IMR-90 (cell line): ENCODE measurements at regions not wholly inside any gene's neighbourhood (a gene's known extent, or its start where the extent isn't known, plus 50 kb on each side); places are given as distances from the start of the nearest gene placed in this dataset.

Experiments used
- ATAC-seq: fragments of 200-7000 bp; cut with Tn5 transposase; 2 replicates; pipeline ENCODE4 v1.9.1; 2020; ENCODE audit warnings: low read depth, mild to moderate bottlenecking, moderate library complexity
- BruUV-seq: library from RNA; stranded (reverse); fragments of 400-500 nt; replicated peaks from 2 replicates; lab custom pipeline; 2021; lab: Mats Ljungman, UMichigan
- CTCF ChIA-PET: fragments of 300-600 bp; formaldehyde crosslinking; extraction: SDS; loops from one replicate; lab custom pipeline; 2021; ENCODE audit warnings: antibody characterized with exemption; lab: Yijun Ruan, JAX
- POLR2A ChIA-PET: fragments of 300-600 bp; sonication (Branson Sonifier 250); formaldehyde crosslinking; loops from one replicate; lab custom pipeline; 2022; ENCODE audit warnings: antibody characterized with exemption; ENCODE audit not compliant: unreplicated experiment; lab: Charles Lee
- DNase-seq: peaks from one replicate; pipeline ENCODE4 v3.0.0; 2013
- H2AFZ ChIP-seq: replicated peaks from 2 replicates; pipeline ENCODE3; 2013; ENCODE audit warnings: low read length, mild to moderate bottlenecking; ENCODE audit not compliant: poor library complexity
- H2AK5ac ChIP-seq: 2 replicates; pipeline ENCODE4 v1.6.1; 2013; ENCODE audit warnings: low read depth, low read length, inconsistent platforms
- H2AK9ac ChIP-seq: replicated peaks from 2 replicates; pipeline ENCODE3; 2013; ENCODE audit warnings: mild to moderate bottlenecking, low read depth, low read length, moderate library complexity; ENCODE audit not compliant: poor library complexity
- H2BK120ac ChIP-seq: 2 replicates; pipeline ENCODE4 v1.6.1; 2013; ENCODE audit warnings: low read depth, low read length, inconsistent platforms
- H2BK15ac ChIP-seq: 3 replicates; pipeline ENCODE4 v1.6.1; 2013; ENCODE audit warnings: low read depth, low read length, inconsistent platforms
- H2BK20ac ChIP-seq: 2 replicates; pipeline ENCODE4 v1.6.1; 2013; ENCODE audit warnings: low read depth, mild to moderate bottlenecking, inconsistent platforms, low read length, moderate library complexity
- H2BK5ac ChIP-seq: 2 replicates; pipeline ENCODE4 v1.6.1; 2013; ENCODE audit warnings: mild to moderate bottlenecking, low read depth, low read length, inconsistent platforms; ENCODE audit not compliant: poor library complexity, severe bottlenecking
- H3K14ac ChIP-seq: replicated peaks from 2 replicates; pipeline ENCODE4 v1.6.1; 2013; ENCODE audit warnings: low read depth, low read length, inconsistent platforms
- H3K18ac ChIP-seq: 2 replicates; pipeline ENCODE4 v1.6.1; 2013; ENCODE audit warnings: low read depth, low read length, control low read depth
- H3K23ac ChIP-seq: 2 replicates; pipeline ENCODE4 v1.6.1; 2013; ENCODE audit warnings: low read depth, low read length, inconsistent platforms
- H3K27ac ChIP-seq: 2 replicates; pipeline ENCODE4 v1.5.1; 2013; ENCODE audit warnings: mild to moderate bottlenecking, control low read depth, low read length; ENCODE audit not compliant: insufficient read depth
- H3K27me3 ChIP-seq: 2 replicates; pipeline ENCODE4 v1.6.1; 2013; ENCODE audit warnings: low read length; ENCODE audit not compliant: control insufficient read depth, insufficient read depth
- H3K36me3 ChIP-seq: 2 replicates; pipeline ENCODE4 v1.6.1; 2013; ENCODE audit warnings: low read length, mixed read lengths; ENCODE audit not compliant: control insufficient read depth, insufficient read depth
- H3K4ac ChIP-seq: 2 replicates; pipeline ENCODE4 v1.6.1; 2013; ENCODE audit warnings: low read depth, low read length, inconsistent platforms
- H3K4me1 ChIP-seq: 2 replicates; pipeline ENCODE4 v1.6.1; 2013; ENCODE audit warnings: low read length, mixed read lengths; ENCODE audit not compliant: control insufficient read depth, insufficient read depth
- H3K4me2 ChIP-seq: 2 replicates; pipeline ENCODE4 v1.6.1; 2013; ENCODE audit warnings: low read depth, mild to moderate bottlenecking, control low read depth, low read length, moderate library complexity
- H3K4me3 ChIP-seq: 2 replicates; pipeline ENCODE4 v1.5.1; 2013; ENCODE audit warnings: low read depth, mild to moderate bottlenecking, control low read depth, low read length, moderate library complexity; ENCODE audit not compliant: insufficient read depth
- H3K56ac ChIP-seq: 2 replicates; pipeline ENCODE4 v1.6.1; 2013; ENCODE audit warnings: low read length, inconsistent platforms; ENCODE audit not compliant: insufficient read depth; ENCODE audit errors: extremely low read depth
- H3K79me1 ChIP-seq, 2 experiments: 2 replicates each; pipeline ENCODE4 v1.6.1; 2013; ENCODE audit warnings: low read length in 2 of 2, inconsistent platforms in 1 of 2, low read depth in 1 of 2
- H3K9ac ChIP-seq: 2 replicates; pipeline ENCODE4 v1.6.1; 2013; ENCODE audit warnings: low read depth, low read length, control low read depth
- H3K9me1 ChIP-seq: 2 replicates; pipeline ENCODE4 v1.6.1; 2013; ENCODE audit warnings: low read length, inconsistent platforms; ENCODE audit not compliant: insufficient read depth
- H3K9me3 ChIP-seq: 2 replicates; pipeline ENCODE4 v1.6.1; 2013; ENCODE audit warnings: low read length; ENCODE audit not compliant: control insufficient read depth, insufficient read depth
- H4K20me1 ChIP-seq: 2 replicates; pipeline ENCODE4 v1.6.1; 2013; ENCODE audit warnings: low read length, inconsistent platforms; ENCODE audit not compliant: insufficient read depth
- H4K5ac ChIP-seq: 2 replicates; pipeline ENCODE4 v1.6.1; 2013; ENCODE audit warnings: mild to moderate bottlenecking, low read depth, low read length, control low read depth
- H4K8ac ChIP-seq, 2 experiments: 2 replicates each; pipeline ENCODE4 v1.6.1; 2013; ENCODE audit warnings: low read depth in 2 of 2, low read length in 2 of 2, control low read depth in 1 of 2, inconsistent platforms in 1 of 2
- H4K91ac ChIP-seq: 2 replicates; pipeline ENCODE4 v1.6.1; 2013; ENCODE audit warnings: low read depth, low read length, inconsistent platforms; ENCODE audit not compliant: insufficient read depth
- BHLHE40 ChIP-seq: fragments of 150-350 bp; IDR thresholded peaks from 2 replicates; pipeline ENCODE4 v1.6.1; 2016; ENCODE audit warnings: mild to moderate bottlenecking, low read depth, low read length
- CEBPB ChIP-seq: IDR thresholded peaks from 2 replicates; pipeline ENCODE4 v1.6.1; 2012; ENCODE audit warnings: low read depth, low read length, improper control_type of control experiment
- FOS ChIP-seq: fragments of 150-350 bp; IDR thresholded peaks from 2 replicates; pipeline ENCODE4 v1.6.1; 2016; ENCODE audit warnings: low read depth, low read length
- MAFK ChIP-seq: IDR thresholded peaks from 2 replicates; pipeline ENCODE4 v1.6.1; 2012; ENCODE audit warnings: low read depth, low read length, improper control_type of control experiment
- MAZ ChIP-seq: IDR thresholded peaks from 2 replicates; pipeline ENCODE4 v1.6.1; 2012; ENCODE audit warnings: low read depth, mild to moderate bottlenecking, low read length, improper control_type of control experiment, moderate library complexity, borderline replicate concordance
- MXI1 ChIP-seq: IDR thresholded peaks from 2 replicates; pipeline ENCODE4 v1.6.1; 2012; ENCODE audit warnings: low read depth, mild to moderate bottlenecking, low read length, moderate library complexity, borderline replicate concordance
- NFE2L2 ChIP-seq: fragments of 150-350 bp; IDR thresholded peaks from 2 replicates; pipeline ENCODE4 v1.6.1; 2016; ENCODE audit warnings: low read depth, mild to moderate bottlenecking, low read length
- RAD21 ChIP-seq: IDR thresholded peaks from 2 replicates; pipeline ENCODE4 v1.6.1; 2012; ENCODE audit warnings: low read length, improper control_type of control experiment
- RCOR1 ChIP-seq: IDR thresholded peaks from 2 replicates; pipeline ENCODE4 v1.6.1; 2012; ENCODE audit warnings: mild to moderate bottlenecking, low read length, improper control_type of control experiment; ENCODE audit not compliant: insufficient replicate concordance
- WGBS, 2 experiments: methylation state at CpG; one replicate each; pipeline versions ENCODE4 v1.1.5 to v1.1.7; 2013; ENCODE audit warnings: missing lambda C conversion rate in 2 of 2; ENCODE audit not compliant: insufficient read length in 1 of 2; ENCODE audit errors: extremely low coverage in 2 of 2; 5-methylcytosine and 5-hydroxymethylcytosine counted together
- dilution Hi-C: fragments of 300-500 bp; cut with HindIII; formaldehyde crosslinking; loops from one replicate; pipeline ENCODE4 v1.14.3; 2018; ENCODE audit warnings: low sequenced_read_pairs; ENCODE audit not compliant: unreplicated experiment
- in situ Hi-C: fragments of 300-500 bp; cut with MboI; formaldehyde crosslinking; loops from 3 replicates; pipeline ENCODE4 v1.14.3; 2019; ENCODE audit warnings: low sequenced_read_pairs, inconsistent platforms, mixed read lengths
- intact Hi-C: fragments of 100-400 bp; cut with micrococcal nuclease; formaldehyde crosslinking; loops from 2 replicates; pipeline ENCODE4 v1.10.0; 2022
- TF ChIP-seq, protein P1 (sequence below): conservative IDR thresholded peaks from 2 replicates; pipeline ENCODE4 v1.5.1; 2012; ENCODE audit warnings: mild to moderate bottlenecking, low read depth, low read length, improper control_type of control experiment
- TF ChIP-seq, protein P2 (sequence below): fragments of 150-350 bp; IDR thresholded peaks from 2 replicates; pipeline ENCODE4 v1.6.1; 2016; ENCODE audit warnings: low read depth, mild to moderate bottlenecking, low read length, moderate library complexity, borderline replicate concordance

DNA sequence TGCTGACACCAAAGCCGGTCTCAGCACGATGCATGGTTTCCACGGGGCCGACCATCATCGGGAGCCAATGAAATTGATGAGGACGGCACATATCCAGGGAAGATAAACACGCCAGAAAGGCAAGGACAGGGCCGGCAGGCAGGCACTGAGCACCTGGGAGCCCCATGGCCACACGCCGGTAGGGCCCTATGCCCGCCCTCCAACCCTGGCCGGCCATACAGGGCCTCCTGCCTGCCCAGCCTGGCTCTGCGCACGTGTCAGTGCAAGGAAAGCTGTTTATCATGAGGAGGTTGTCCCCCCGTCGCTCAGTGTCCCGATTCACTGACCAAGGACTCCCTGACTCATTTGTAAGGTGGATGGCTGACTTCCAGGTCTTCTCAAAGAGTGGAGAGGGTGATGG is 237.5 kb downstream of the GLI2 start:
- H4K91ac ChIP-seq: no peak overlapping the region
- no peak overlapping the region for H3K27ac ChIP-seq
- POLR2A ChIA-PET: no interaction called here
- peaks cover 6% of the 10 kb centered on the region; the same call in 1 of the 2 replicates for H4K20me1 ChIP-seq
- no peak overlapping the region for H3K23ac ChIP-seq
- ATAC-seq (no peak), DNase-seq (no peak)
- in situ Hi-C loops: no loop called here
- H2BK5ac ChIP-seq: no peak overlapping the region
- H2BK15ac ChIP-seq: no peak overlapping the region
- H2BK20ac ChIP-seq: no peak overlapping the region
- no peak overlapping the region for H3K18ac ChIP-seq
- no peak overlapping the region for H3K4me2 ChIP-seq
- no peak overlapping the region for H3K9ac ChIP-seq
- H2AK5ac ChIP-seq: no peak overlapping the region
- H3K9me3 ChIP-seq: no peaks in the 10 kb centered on the region
- no peaks in the 10 kb centered on the region for H3K27me3 ChIP-seq
- peaks cover 30% of the 10 kb centered on the region for H3K9me1 ChIP-seq
- no peak overlapping the region for H3K14ac ChIP-seq
- H3K79me1 ChIP-seq: peaks cover 13 to 44% of the 10 kb centered on the region in 2 experiments
- no peak for TF ChIP-seq FOS
- TF ChIP-seq, protein P1, sequence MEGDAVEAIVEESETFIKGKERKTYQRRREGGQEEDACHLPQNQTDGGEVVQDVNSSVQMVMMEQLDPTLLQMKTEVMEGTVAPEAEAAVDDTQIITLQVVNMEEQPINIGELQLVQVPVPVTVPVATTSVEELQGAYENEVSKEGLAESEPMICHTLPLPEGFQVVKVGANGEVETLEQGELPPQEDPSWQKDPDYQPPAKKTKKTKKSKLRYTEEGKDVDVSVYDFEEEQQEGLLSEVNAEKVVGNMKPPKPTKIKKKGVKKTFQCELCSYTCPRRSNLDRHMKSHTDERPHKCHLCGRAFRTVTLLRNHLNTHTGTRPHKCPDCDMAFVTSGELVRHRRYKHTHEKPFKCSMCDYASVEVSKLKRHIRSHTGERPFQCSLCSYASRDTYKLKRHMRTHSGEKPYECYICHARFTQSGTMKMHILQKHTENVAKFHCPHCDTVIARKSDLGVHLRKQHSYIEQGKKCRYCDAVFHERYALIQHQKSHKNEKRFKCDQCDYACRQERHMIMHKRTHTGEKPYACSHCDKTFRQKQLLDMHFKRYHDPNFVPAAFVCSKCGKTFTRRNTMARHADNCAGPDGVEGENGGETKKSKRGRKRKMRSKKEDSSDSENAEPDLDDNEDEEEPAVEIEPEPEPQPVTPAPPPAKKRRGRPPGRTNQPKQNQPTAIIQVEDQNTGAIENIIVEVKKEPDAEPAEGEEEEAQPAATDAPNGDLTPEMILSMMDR: no peak
- TF ChIP-seq RAD21: no peak
- no peak for TF ChIP-seq BHLHE40
- no peak for TF ChIP-seq NFE2L2
- no peak for TF ChIP-seq CEBPB
- TF ChIP-seq MAFK: no peak
- TF ChIP-seq, protein P2, sequence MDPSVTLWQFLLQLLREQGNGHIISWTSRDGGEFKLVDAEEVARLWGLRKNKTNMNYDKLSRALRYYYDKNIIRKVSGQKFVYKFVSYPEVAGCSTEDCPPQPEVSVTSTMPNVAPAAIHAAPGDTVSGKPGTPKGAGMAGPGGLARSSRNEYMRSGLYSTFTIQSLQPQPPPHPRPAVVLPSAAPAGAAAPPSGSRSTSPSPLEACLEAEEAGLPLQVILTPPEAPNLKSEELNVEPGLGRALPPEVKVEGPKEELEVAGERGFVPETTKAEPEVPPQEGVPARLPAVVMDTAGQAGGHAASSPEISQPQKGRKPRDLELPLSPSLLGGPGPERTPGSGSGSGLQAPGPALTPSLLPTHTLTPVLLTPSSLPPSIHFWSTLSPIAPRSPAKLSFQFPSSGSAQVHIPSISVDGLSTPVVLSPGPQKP: no peak
- TF ChIP-seq MAZ: no peak
- TF ChIP-seq RCOR1: no peak
- no peak for TF ChIP-seq MXI1
- peaks cover 88% of the 10 kb centered on the region for H3K36me3 ChIP-seq
- no peak overlapping the region for H2AFZ ChIP-seq
- no peak overlapping the region for H3K4me3 ChIP-seq
- no peak overlapping the region for H2AK9ac ChIP-seq
- no TSS peak for BruUV-seq
- H2BK120ac ChIP-seq: no peak overlapping the region
- dilution Hi-C loops: no loop called here
- H3K4me1 ChIP-seq: no peaks in the 10 kb centered on the region
- intact Hi-C loops: no loop called here
- WGBS, 2 experiments: 100% methylated on average over 6 of the region's 17 CpGs; no CpG with 5 or more reads in 1 of the 2 experiments
- H3K56ac ChIP-seq: no peak overlapping the region
- no peak overlapping the region for H3K4ac ChIP-seq
- CTCF ChIA-PET: no interaction called here
- no peak overlapping the region for H4K8ac ChIP-seq
- no peak overlapping the region for H4K5ac ChIP-seq
